Activated T-cell treated with anti-CD3 and anti-CD28 coated beads, Interleukin-2, amount 50 U/mL, for 72 hours (primary cell): ENCODE measurements at regions not wholly inside any gene's neighbourhood (a gene's known extent, or its start where the extent isn't known, plus 50 kb on each side); places are given as distances from the start of the nearest gene placed in this dataset.

Experiments
- ATAC-seq, 2 donors: fragments of 150-1000 bp; cut with Tn5 transposase; replicated peaks in 1 of 2; 2 replicates each; pipeline ENCODE4 v1.10.0; 2021; ENCODE audit warnings: moderate library complexity in 2 of 2, mild to moderate bottlenecking in 1 of 2
- DNase-seq, 2 donors: peaks; one replicate each; pipeline ENCODE4 v3.0.0; 2021 to 2022; ENCODE audit warnings: mixed read lengths in 1 of 2
- H3K27ac Mint-ChIP-seq: one replicate; pipeline ENCODE4 v1.8.0; 2022; ENCODE audit warnings: mild to moderate bottlenecking, moderate library complexity, mixed read lengths
- H3K27me3 Mint-ChIP-seq: one replicate; pipeline ENCODE4 v1.8.0; 2022; ENCODE audit warnings: low read depth, mixed read lengths
- H3K36me3 Mint-ChIP-seq, 2 donors: one replicate each; pipeline ENCODE4 v1.8.0; 2022; ENCODE audit warnings: mixed read lengths in 2 of 2, mild to moderate bottlenecking in 1 of 2; ENCODE audit not compliant: insufficient read depth in 2 of 2
- H3K4me1 Mint-ChIP-seq: one replicate; pipeline ENCODE4 v1.8.0; 2022; ENCODE audit warnings: low read depth, mixed read lengths
- H3K4me3 Mint-ChIP-seq, 2 donors: one replicate each; pipeline ENCODE4 v1.8.0; 2022; ENCODE audit warnings: mild to moderate bottlenecking in 2 of 2, mixed read lengths in 2 of 2, moderate library complexity in 2 of 2
- H3K9me3 Mint-ChIP-seq, 2 donors: one replicate each; pipeline ENCODE4 v1.8.0; 2022; ENCODE audit warnings: mixed read lengths in 2 of 2

GRCh38 chr10:109430799-109431198 lies 492.5 kb downstream of the XPNPEP1 start:
- no peaks in the 10 kb centered on the region for H3K36me3 Mint-ChIP-seq
- no peak for DNase-seq
- H3K27me3 Mint-ChIP-seq: no peaks in the 10 kb centered on the region
- H3K27ac Mint-ChIP-seq: no peak overlapping the region
- no peak overlapping the region for H3K4me3 Mint-ChIP-seq
- no peaks in the 10 kb centered on the region for H3K4me1 Mint-ChIP-seq
- no peak for ATAC-seq
- no peaks in the 10 kb centered on the region for H3K9me3 Mint-ChIP-seq

- H3K4me3 Mint-ChIP-seq: no peak overlapping the region
- ATAC-seq (no peak), DNase-seq (no peak)
- no peaks in the 10 kb centered on the region for H3K27me3 Mint-ChIP-seq
- no peak overlapping the region for H3K27ac Mint-ChIP-seq
- H3K36me3 Mint-ChIP-seq: no peaks in the 10 kb centered on the region
- H3K4me1 Mint-ChIP-seq: no peaks in the 10 kb centered on the region
- H3K9me3 Mint-ChIP-seq: no peaks in the 10 kb centered on the region
Observed at GRCh38 chr10:109430043-109430760, 493.1 kb downstream of the XPNPEP1 start.

DNA sequence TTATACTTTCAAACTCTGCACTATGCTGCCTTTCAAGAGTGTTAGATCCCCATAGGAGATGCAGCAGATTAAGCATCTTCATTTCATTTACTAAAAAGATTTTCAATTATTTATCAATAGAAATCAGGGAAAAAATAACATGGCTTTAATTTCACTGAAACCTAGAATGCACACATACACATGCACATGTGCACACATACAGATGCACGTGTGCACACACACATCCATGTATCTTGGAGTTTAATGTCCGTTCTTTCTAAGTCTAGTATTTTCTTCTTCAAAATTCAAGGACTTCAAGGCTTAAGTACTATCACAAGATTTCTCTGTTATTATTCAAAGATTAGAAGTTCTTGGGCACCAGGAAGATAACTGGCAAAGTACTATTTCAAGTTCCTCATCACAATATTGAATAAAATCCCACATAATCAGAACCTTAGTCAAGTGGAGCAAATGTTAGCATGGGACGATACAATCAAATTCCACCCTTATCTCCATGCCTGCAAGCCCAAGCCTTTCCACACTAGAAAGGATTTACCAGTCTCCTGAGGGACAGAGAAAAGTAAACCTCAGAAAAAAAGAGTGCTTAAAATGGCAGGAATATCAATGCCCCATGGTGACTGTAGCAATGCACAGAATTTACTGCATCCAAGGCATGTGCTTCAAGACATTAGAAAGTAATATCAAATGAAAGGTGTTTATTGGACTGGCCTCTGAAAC lies 494.4 kb downstream of the XPNPEP1 start:
- H3K27me3 Mint-ChIP-seq: no peaks in the 10 kb centered on the region
- H3K4me3 Mint-ChIP-seq: no peak overlapping the region
- H3K9me3 Mint-ChIP-seq: no peaks in the 10 kb centered on the region
- no peak overlapping the region for H3K27ac Mint-ChIP-seq
- DNase-seq (no peak), ATAC-seq (no peak)
- H3K4me1 Mint-ChIP-seq: no peaks in the 10 kb centered on the region
- no peaks in the 10 kb centered on the region for H3K36me3 Mint-ChIP-seq

DNA sequence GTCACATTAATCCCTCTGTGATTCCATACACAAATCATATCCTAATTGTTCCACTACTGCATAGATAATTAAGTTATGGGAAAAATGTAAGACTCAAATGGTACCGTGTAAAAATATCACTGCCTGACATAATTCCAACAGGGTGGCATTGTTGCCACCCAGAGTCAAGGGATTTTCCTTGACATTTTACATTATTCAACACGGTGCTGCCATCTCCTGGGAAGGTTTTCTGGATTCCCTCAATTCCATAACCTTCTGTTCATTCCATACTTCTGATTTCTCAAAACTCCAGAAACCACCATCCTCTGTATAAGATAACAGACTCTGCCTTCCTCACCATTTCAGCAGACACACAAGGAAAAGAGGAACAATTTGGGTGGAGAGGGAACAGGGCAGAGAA lies 495.9 kb downstream of the XPNPEP1 start:
- no peak overlapping the region for H3K4me3 Mint-ChIP-seq
- no peaks in the 10 kb centered on the region for H3K36me3 Mint-ChIP-seq
- no peaks in the 10 kb centered on the region for H3K9me3 Mint-ChIP-seq
- no peak overlapping the region for H3K27ac Mint-ChIP-seq
- no peaks in the 10 kb centered on the region for H3K27me3 Mint-ChIP-seq
- H3K4me1 Mint-ChIP-seq: no peaks in the 10 kb centered on the region
- no peak for DNase-seq
- no peak for ATAC-seq

DNA sequence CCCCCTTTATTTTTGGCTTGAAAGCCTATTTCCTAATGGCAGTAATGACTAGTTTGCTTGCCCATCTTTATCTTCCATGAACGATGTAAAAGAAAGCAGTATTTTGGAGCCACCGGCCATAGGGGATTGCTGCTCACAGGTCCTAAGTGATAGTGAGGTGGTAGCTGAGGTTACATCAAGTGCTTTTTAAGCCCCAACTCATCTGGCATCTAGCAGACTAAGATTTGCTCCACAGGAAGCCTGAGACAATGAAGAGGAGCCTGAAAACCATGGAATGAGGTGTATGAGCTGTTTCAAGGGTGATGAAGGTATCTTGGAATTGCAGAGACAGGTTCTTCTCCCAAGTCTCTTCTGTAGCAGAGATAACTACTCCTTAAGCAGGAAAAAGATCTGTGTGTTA lies 496.3 kb downstream of the XPNPEP1 start:
- Mint-ChIP-seq H3K4me1 (no peaks in the 10 kb centered on the region), H3K36me3 (no peaks in the 10 kb centered on the region), H3K4me3 (no peak overlapping the region), H3K9me3 (no peaks in the 10 kb centered on the region), H3K27ac (no peak overlapping the region), H3K27me3 (no peaks in the 10 kb centered on the region)
- no peak for ATAC-seq
- DNase-seq: no peak

DNA sequence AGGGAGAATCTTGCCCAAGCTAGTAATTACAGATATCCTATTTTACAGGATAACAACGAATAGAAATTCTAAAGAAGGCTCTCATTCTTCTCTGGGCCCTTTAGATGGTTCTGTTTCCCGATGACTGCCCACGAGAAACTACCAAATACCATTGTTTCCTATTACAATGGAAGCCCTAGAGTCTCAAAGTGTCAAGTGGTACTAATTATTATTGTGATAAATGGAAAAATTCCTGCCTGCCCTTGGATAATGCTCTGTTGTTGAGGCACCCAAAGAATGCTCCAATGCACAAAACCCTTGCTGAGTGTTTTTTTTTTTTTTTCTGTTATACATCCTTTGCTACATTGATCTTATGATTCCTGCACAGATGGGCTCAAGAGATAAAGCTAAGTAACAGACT lies 504.5 kb downstream of the XPNPEP1 start:
- Mint-ChIP-seq H3K27me3 (no peaks in the 10 kb centered on the region), H3K27ac (no peak overlapping the region), H3K4me1 (no peaks in the 10 kb centered on the region), H3K36me3 (no peaks in the 10 kb centered on the region), H3K4me3 (no peak overlapping the region), H3K9me3 (peaks cover 1 to 7% of the 10 kb centered on the region in 2 donors)
- DNase-seq: no peak
- no peak for ATAC-seq

- no peak for DNase-seq
- Mint-ChIP-seq H3K9me3 (peaks cover 1 to 7% of the 10 kb centered on the region in 2 donors), H3K4me1 (no peaks in the 10 kb centered on the region), H3K27ac (no peak overlapping the region), H3K4me3 (no peak overlapping the region), H3K27me3 (no peaks in the 10 kb centered on the region), H3K36me3 (no peaks in the 10 kb centered on the region)
- no peak for ATAC-seq
Observed at GRCh38 chr10:109417803-109418202, 505.5 kb downstream of the XPNPEP1 start.

DNA sequence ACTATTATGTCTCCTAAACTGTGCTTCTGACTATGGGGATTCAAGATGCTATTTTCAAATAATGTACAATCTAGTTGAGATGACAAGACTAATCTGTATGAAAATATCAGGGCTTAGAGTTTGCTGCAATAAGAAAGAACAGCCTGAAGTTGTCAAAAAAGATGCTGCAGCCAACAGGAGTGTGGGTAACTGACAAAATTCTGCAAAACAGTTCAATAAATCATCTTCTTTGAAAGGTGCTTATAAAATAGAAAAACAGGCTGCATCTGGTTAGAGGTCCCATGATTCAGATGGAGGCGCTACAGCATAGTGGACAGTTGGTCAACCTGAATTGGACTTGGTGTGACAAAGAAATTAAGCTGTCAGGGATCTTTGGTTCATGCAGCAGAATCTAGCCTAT lies 511.0 kb downstream of the XPNPEP1 start:
- H3K27ac Mint-ChIP-seq: no peak overlapping the region
- no peaks in the 10 kb centered on the region for H3K36me3 Mint-ChIP-seq
- peaks cover 0 to 4% of the 10 kb centered on the region in 2 donors for H3K9me3 Mint-ChIP-seq
- H3K27me3 Mint-ChIP-seq: no peaks in the 10 kb centered on the region
- no peak overlapping the region for H3K4me3 Mint-ChIP-seq
- ATAC-seq (no peak), DNase-seq (no peak)
- H3K4me1 Mint-ChIP-seq: no peaks in the 10 kb centered on the region

- Mint-ChIP-seq H3K27ac (no peak overlapping the region), H3K27me3 (no peaks in the 10 kb centered on the region), H3K9me3 (peaks cover 0 to 2% of the 10 kb centered on the region in 2 donors), H3K4me1 (no peaks in the 10 kb centered on the region), H3K36me3 (no peaks in the 10 kb centered on the region), H3K4me3 (no peak overlapping the region)
- ATAC-seq: no peak
- no peak for DNase-seq
Observed at GRCh38 chr10:109411917-109412316, 511.4 kb downstream of the XPNPEP1 start.

- Mint-ChIP-seq H3K4me3 (no peak overlapping the region), H3K4me1 (no peaks in the 10 kb centered on the region), H3K27me3 (no peaks in the 10 kb centered on the region), H3K27ac (no peak overlapping the region), H3K9me3 (no peaks in the 10 kb centered on the region), H3K36me3 (no peaks in the 10 kb centered on the region)
- ATAC-seq (no peak), DNase-seq (no peak)
Observed at GRCh38 chr10:109405338-109405737, 518.0 kb downstream of the XPNPEP1 start.

DNA sequence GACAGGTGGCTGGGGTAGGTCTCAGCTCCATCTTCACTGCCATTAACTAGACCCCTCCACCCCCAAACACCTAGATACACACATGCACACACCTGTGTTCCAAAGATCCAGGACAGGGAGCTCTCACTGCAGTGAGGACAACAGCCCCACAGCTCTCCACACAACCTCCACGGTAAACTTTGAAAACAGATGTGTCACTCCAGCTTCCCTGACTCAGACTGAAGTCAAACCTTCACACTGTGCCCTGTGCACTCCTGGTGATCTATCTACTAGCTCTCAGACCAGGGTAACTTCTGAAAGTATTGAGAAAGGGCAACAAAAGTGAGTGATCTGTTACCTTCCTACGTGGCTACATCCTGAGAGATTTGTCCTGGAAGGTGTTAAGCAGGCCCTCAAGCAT lies 519.8 kb downstream of the XPNPEP1 start:
- H3K27ac Mint-ChIP-seq: no peak overlapping the region
- no peak for DNase-seq
- H3K4me1 Mint-ChIP-seq: no peaks in the 10 kb centered on the region
- no peaks in the 10 kb centered on the region for H3K9me3 Mint-ChIP-seq
- H3K36me3 Mint-ChIP-seq: no peaks in the 10 kb centered on the region
- no peak for ATAC-seq
- no peak overlapping the region for H3K4me3 Mint-ChIP-seq
- H3K27me3 Mint-ChIP-seq: no peaks in the 10 kb centered on the region

DNA sequence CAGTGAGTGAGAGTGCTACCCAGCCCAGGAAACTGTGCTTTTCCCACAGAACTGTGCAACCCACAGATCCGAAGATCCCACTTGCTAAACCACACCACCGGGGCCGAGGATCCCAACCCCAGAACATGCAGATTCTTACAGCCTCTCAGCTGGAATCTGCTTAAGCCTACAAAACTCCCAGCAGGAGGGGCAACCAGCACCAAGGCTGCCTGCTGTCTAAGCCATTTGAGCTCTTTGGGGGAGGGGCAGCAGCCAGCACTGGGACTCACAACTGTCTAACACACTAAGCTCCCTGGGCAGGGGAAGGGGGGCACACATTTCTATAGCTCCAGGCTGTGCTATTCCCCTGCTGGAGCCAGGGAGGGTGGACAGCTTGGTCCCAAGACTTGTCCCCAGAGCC lies 529.9 kb downstream of the XPNPEP1 start:
- no peaks in the 10 kb centered on the region for H3K4me1 Mint-ChIP-seq
- no peak overlapping the region for H3K27ac Mint-ChIP-seq
- H3K4me3 Mint-ChIP-seq: no peak overlapping the region
- ATAC-seq (no peak), DNase-seq (no peak)
- H3K27me3 Mint-ChIP-seq: no peaks in the 10 kb centered on the region
- no peaks in the 10 kb centered on the region for H3K36me3 Mint-ChIP-seq
- H3K9me3 Mint-ChIP-seq: peaks cover 4% of the 10 kb centered on the region in 2 donors

GRCh38 chr10:109386921-109387320 lies 536.4 kb downstream of the XPNPEP1 start:
- Mint-ChIP-seq H3K4me1 (no peaks in the 10 kb centered on the region), H3K27ac (no peak overlapping the region), H3K36me3 (no peaks in the 10 kb centered on the region), H3K4me3 (no peak overlapping the region), H3K9me3 (no peaks in the 10 kb centered on the region), H3K27me3 (no peaks in the 10 kb centered on the region)
- ATAC-seq (no peak), DNase-seq (no peak)

- no peaks in the 10 kb centered on the region for H3K36me3 Mint-ChIP-seq
- H3K4me3 Mint-ChIP-seq: no peak overlapping the region
- DNase-seq (no peak), ATAC-seq (no peak)
- no peaks in the 10 kb centered on the region for H3K4me1 Mint-ChIP-seq
- no peaks in the 10 kb centered on the region for H3K9me3 Mint-ChIP-seq
- no peak overlapping the region for H3K27ac Mint-ChIP-seq
- H3K27me3 Mint-ChIP-seq: no peaks in the 10 kb centered on the region
Observed at GRCh38 chr10:109386101-109386500, 537.2 kb downstream of the XPNPEP1 start.
